Nephron progenitor cell (in vitro differentiated cells): ENCODE measurements at regions not wholly inside any gene's neighbourhood (a gene's known extent, or its start where the extent isn't known, plus 50 kb on each side); places are given as distances from the start of the nearest gene placed in this dataset.
"Not testable (repeated sequence)": the region's sequence is repeated elsewhere in the genome, so short reads cannot be mapped to it uniquely, and the experiment has no call there.

ENCODE experiments used
- DNase-seq: peaks from one replicate; pipeline ENCODE4 v3.0.0; 2021
- H3K27ac Mint-ChIP-seq: 2 replicates; pipeline ENCODE4 v1.8.0; 2021; ENCODE audit warnings: mild to moderate bottlenecking, moderate library complexity, mixed read lengths
- H3K27me3 Mint-ChIP-seq: 2 replicates; pipeline ENCODE4 v1.8.0; 2021; ENCODE audit warnings: mild to moderate bottlenecking, low read depth, mixed read lengths; ENCODE audit not compliant: poor library complexity
- H3K36me3 Mint-ChIP-seq: 2 replicates; pipeline ENCODE4 v1.8.0; 2021; ENCODE audit warnings: low read depth, mixed read lengths
- H3K4me1 Mint-ChIP-seq: 2 replicates; pipeline ENCODE4 v1.8.0; 2021; ENCODE audit warnings: mixed read lengths
- H3K4me3 Mint-ChIP-seq: 2 replicates; pipeline ENCODE4 v1.8.0; 2021; ENCODE audit warnings: mild to moderate bottlenecking, moderate library complexity, mixed read lengths
- H3K9me3 Mint-ChIP-seq: 2 replicates; pipeline ENCODE4 v1.8.0; 2021; ENCODE audit warnings: mild to moderate bottlenecking, moderate library complexity, mixed read lengths
- TF ChIP-seq, protein P1 (sequence below): fragments of 200-600 bp; sonication (generic); IDR thresholded peaks from 2 replicates; pipeline ENCODE4 v1.5.0; 2021; ENCODE audit warnings: antibody characterized with exemption

DNA sequence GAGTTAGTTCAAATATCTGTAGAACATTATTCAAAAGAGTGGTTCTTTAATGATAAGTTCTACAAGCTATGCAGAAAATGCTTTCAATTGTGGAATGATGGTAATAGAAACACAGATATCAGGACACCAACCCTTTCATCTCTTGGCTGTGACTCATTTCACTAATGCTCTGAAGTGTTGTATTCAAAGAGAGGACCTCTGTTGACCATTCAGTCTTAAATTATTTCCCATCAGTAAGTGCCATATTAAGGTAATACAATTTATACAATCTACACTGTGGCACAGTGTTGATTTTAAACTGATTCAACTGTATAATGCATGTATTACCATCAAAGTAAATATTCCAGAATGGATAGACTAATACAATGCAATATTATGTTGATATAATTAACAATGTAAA lies 289.0 kb upstream of the ADGRL3 start:
- no peak overlapping the region for H3K27ac Mint-ChIP-seq
- no peaks in the 10 kb centered on the region for H3K36me3 Mint-ChIP-seq
- TF ChIP-seq, protein P1, sequence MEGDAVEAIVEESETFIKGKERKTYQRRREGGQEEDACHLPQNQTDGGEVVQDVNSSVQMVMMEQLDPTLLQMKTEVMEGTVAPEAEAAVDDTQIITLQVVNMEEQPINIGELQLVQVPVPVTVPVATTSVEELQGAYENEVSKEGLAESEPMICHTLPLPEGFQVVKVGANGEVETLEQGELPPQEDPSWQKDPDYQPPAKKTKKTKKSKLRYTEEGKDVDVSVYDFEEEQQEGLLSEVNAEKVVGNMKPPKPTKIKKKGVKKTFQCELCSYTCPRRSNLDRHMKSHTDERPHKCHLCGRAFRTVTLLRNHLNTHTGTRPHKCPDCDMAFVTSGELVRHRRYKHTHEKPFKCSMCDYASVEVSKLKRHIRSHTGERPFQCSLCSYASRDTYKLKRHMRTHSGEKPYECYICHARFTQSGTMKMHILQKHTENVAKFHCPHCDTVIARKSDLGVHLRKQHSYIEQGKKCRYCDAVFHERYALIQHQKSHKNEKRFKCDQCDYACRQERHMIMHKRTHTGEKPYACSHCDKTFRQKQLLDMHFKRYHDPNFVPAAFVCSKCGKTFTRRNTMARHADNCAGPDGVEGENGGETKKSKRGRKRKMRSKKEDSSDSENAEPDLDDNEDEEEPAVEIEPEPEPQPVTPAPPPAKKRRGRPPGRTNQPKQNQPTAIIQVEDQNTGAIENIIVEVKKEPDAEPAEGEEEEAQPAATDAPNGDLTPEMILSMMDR, result no peak
- no peaks in the 10 kb centered on the region for H3K27me3 Mint-ChIP-seq
- no peak overlapping the region for H3K4me3 Mint-ChIP-seq
- H3K4me1 Mint-ChIP-seq, result no peaks in the 10 kb centered on the region
- DNase-seq, result no peak
- H3K9me3 Mint-ChIP-seq, result no peaks in the 10 kb centered on the region

GRCh38 chr4:60913002-60913401 lies 287.1 kb upstream of the ADGRL3 start:
- no peak overlapping the region for H3K4me3 Mint-ChIP-seq
- TF ChIP-seq, protein P1, result no peak
- H3K27ac Mint-ChIP-seq, result no peak overlapping the region
- no peak for DNase-seq
- H3K4me1 Mint-ChIP-seq, result no peaks in the 10 kb centered on the region
- H3K9me3 Mint-ChIP-seq, result no peaks in the 10 kb centered on the region
- no peaks in the 10 kb centered on the region for H3K36me3 Mint-ChIP-seq
- no peaks in the 10 kb centered on the region for H3K27me3 Mint-ChIP-seq

DNA sequence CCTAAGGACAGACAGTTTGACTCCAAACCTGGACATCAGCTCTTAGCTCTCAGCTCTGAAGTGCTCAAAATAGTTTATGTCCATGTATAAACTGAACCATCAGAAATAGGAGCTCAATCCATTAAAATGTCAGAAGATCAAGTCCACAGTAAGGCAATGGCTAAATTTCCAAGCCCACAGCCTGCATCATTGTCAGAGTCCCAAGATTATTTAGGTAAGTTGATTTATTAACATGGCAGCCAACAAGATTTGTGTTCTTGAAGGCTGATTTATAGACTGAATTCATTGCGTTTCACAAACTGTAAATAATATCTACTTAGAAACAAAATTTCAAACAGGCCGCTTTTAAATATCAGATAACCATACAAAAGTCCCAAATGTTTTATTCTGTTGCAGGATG lies 286.5 kb upstream of the ADGRL3 start:
- no peaks in the 10 kb centered on the region for H3K9me3 Mint-ChIP-seq
- H3K27ac Mint-ChIP-seq, result no peak overlapping the region
- TF ChIP-seq, protein P1, result no peak
- DNase-seq, result no peak
- H3K4me1 Mint-ChIP-seq, result no peaks in the 10 kb centered on the region
- H3K27me3 Mint-ChIP-seq, result no peaks in the 10 kb centered on the region
- no peaks in the 10 kb centered on the region for H3K36me3 Mint-ChIP-seq
- H3K4me3 Mint-ChIP-seq, result no peak overlapping the region

DNA sequence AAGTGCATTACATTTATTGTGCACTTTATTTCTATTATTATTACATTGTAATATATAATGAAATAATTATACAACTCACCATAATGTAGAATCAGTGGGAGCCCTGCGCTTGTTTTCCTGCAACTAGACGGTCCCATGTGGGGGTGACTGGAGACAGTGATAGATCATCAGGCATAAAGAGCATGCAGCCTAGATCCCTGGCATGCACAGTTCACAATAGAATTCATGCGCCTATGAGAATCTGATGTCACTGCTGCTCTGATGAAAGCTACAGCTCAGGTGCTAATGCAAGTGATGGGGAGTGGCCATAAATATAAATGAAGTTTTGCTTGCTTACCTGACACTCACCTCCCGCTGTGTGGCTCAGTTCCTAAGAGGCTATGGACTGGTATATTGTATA lies 278.4 kb upstream of the ADGRL3 start:
- H3K27ac Mint-ChIP-seq, DNase-seq, H3K27me3 Mint-ChIP-seq, H3K4me3 Mint-ChIP-seq, H3K4me1 Mint-ChIP-seq, H3K9me3 Mint-ChIP-seq, H3K36me3 Mint-ChIP-seq: not testable (repeated sequence)

DNA sequence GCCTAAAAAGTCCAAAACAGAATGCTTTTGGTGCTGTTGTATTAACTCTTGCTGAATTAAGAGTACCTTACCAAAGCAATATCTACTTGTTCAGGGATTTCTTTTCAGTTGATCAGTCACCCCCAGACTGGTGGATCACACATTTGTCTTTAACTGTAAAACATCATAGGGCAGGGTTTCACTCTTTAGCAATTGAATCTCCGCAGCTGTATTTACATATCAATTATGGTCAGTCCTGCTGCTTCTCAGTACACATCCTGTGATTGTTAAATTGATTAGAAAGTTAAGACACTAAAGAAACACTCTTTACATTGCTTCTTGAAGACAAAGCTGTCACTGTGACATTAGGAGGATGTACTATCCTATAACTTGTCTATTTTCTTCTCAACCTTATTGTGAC lies 277.1 kb upstream of the ADGRL3 start:
- H3K27me3 Mint-ChIP-seq, result no peaks in the 10 kb centered on the region

GRCh38 chr4:60926624-60927023 lies 273.5 kb upstream of the ADGRL3 start:
- no peaks in the 10 kb centered on the region for H3K4me1 Mint-ChIP-seq
- TF ChIP-seq, protein P1, result no peak
- H3K27me3 Mint-ChIP-seq, result no peaks in the 10 kb centered on the region
- H3K9me3 Mint-ChIP-seq, result no peaks in the 10 kb centered on the region
- no peak for DNase-seq
- H3K27ac Mint-ChIP-seq, result no peak overlapping the region
- H3K4me3 Mint-ChIP-seq, result no peak overlapping the region
- no peaks in the 10 kb centered on the region for H3K36me3 Mint-ChIP-seq

More for the DNA sequence above, 277.1 kb upstream of the ADGRL3 start:
- Mint-ChIP-seq H3K27ac (no peak overlapping the region), H3K9me3 (no peaks in the 10 kb centered on the region), H3K36me3 (no peaks in the 10 kb centered on the region), H3K4me3 (no peak overlapping the region), H3K4me1 (no peaks in the 10 kb centered on the region)
- no peak for DNase-seq
- TF ChIP-seq, protein P1, result no peak
